BE2C (cell line): ENCODE measurements at regions not wholly inside any gene's neighbourhood (a gene's known extent, or its start where the extent isn't known, plus 50 kb on each side); places are given as distances from the start of the nearest gene placed in this dataset.

Experiments used
- DNase-seq: peaks from one replicate; pipeline ENCODE4 v3.0.0-alpha.2; 2020
- H3K27me3 ChIP-seq: fragments of 250-450 bp; sonication (Bioruptor Pico); 2 replicates; pipeline ENCODE4 v1.5.1; 2020; ENCODE audit warnings: mild to moderate bottlenecking
- H3K36me3 ChIP-seq: fragments of 250-450 bp; sonication (Bioruptor Pico); 2 replicates; pipeline ENCODE4 v1.5.1; 2020; ENCODE audit warnings: mild to moderate bottlenecking
- H3K4me1 ChIP-seq: fragments of 250-450 bp; sonication (Bioruptor Pico); 2 replicates; pipeline ENCODE4 v1.5.1; 2020
- H3K4me3 ChIP-seq: 2 replicates; pipeline ENCODE4 v1.5.1; 2011; ENCODE audit warnings: low read depth, low read length
- H3K9me3 ChIP-seq: fragments of 250-450 bp; sonication (Bioruptor Pico); 2 replicates; pipeline ENCODE4 v1.5.1; 2020
- CTCF ChIP-seq: IDR thresholded peaks from 2 replicates; pipeline ENCODE4 v1.5.1; 2012; ENCODE audit warnings: mild to moderate bottlenecking, low read depth, low read length

GRCh38 chr20:55761797-55762196 is 243.5 kb downstream of the CBLN4 start:
- TF ChIP-seq CTCF, result no peak
- Histone ChIP-seq H3K27me3 (no peaks in the 10 kb centered on the region), H3K36me3 (no peaks in the 10 kb centered on the region), H3K9me3 (no peaks in the 10 kb centered on the region; the same call in 1 of the 2 replicates), H3K4me3 (no peak overlapping the region), H3K4me1 (no peaks in the 10 kb centered on the region)
- no peak for DNase-seq

GRCh38 chr20:55761100-55761499 is 244.2 kb downstream of the CBLN4 start:
- no peak for TF ChIP-seq CTCF

GRCh38 chr20:55760586-55760985 is 244.7 kb downstream of the CBLN4 start:
- Histone ChIP-seq H3K27me3 (no peaks in the 10 kb centered on the region), H3K4me3 (no peak overlapping the region), H3K36me3 (no peaks in the 10 kb centered on the region), H3K4me1 (no peaks in the 10 kb centered on the region), H3K9me3 (no peaks in the 10 kb centered on the region; the same call in 1 of the 2 replicates)
- TF ChIP-seq CTCF, result no peak
- no peak for DNase-seq

More at GRCh38 chr20:55761100-55761499, 244.2 kb downstream of the CBLN4 start:
- Histone ChIP-seq H3K4me3 (no peak overlapping the region), H3K27me3 (no peaks in the 10 kb centered on the region), H3K36me3 (no peaks in the 10 kb centered on the region), H3K9me3 (no peaks in the 10 kb centered on the region; the same call in 1 of the 2 replicates), H3K4me1 (no peaks in the 10 kb centered on the region)
- DNase-seq, result no peak

- Histone ChIP-seq H3K4me1 (no peaks in the 10 kb centered on the region), H3K9me3 (no peaks in the 10 kb centered on the region)
These were observed 249.5 kb downstream of the CBLN4 start for GRCh38 chr20:55755861-55756260.

GRCh38 chr20:55755411-55755810 is 249.9 kb downstream of the CBLN4 start:
- no peaks in the 10 kb centered on the region for H3K9me3 ChIP-seq
- no peak overlapping the region for H3K4me3 ChIP-seq
- H3K27me3 ChIP-seq, result no peaks in the 10 kb centered on the region
- DNase-seq, result no peak
- no peak for TF ChIP-seq CTCF
- H3K4me1 ChIP-seq, result no peaks in the 10 kb centered on the region
- no peaks in the 10 kb centered on the region for H3K36me3 ChIP-seq

More at GRCh38 chr20:55755861-55756260, 249.5 kb downstream of the CBLN4 start:
- no peaks in the 10 kb centered on the region for H3K27me3 ChIP-seq
- no peak for DNase-seq
- no peak overlapping the region for H3K4me3 ChIP-seq
- TF ChIP-seq CTCF, result no peak
- H3K36me3 ChIP-seq, result no peaks in the 10 kb centered on the region

- H3K36me3 ChIP-seq, result no peaks in the 10 kb centered on the region
- H3K4me1 ChIP-seq, result no peaks in the 10 kb centered on the region
- H3K4me3 ChIP-seq, result no peak overlapping the region
- no peak for TF ChIP-seq CTCF
- H3K9me3 ChIP-seq, result no peaks in the 10 kb centered on the region
- no peaks in the 10 kb centered on the region for H3K27me3 ChIP-seq
- no peak for DNase-seq
These were observed 258.6 kb downstream of the CBLN4 start for GRCh38 chr20:55746723-55747122.
